Duodenal mucosa (tissue), 2 donors: ENCODE measurements at regions not wholly inside any gene's neighbourhood (a gene's known extent, or its start where the extent isn't known, plus 50 kb on each side); places are given as distances from the start of the nearest gene placed in this dataset.

ENCODE experiments used
- H3K27ac ChIP-seq: one replicate; pipeline ENCODE4 v1.7.0; 2013; ENCODE audit warnings: low read depth, low read length
- H3K27me3 ChIP-seq, 2 donors: one replicate each; pipeline ENCODE4 v1.7.0; 2013; ENCODE audit warnings: low read length in 2 of 2, control low read depth in 1 of 2; ENCODE audit not compliant: insufficient read depth in 2 of 2, control insufficient read depth in 1 of 2
- H3K36me3 ChIP-seq, 2 donors: one replicate each; pipeline ENCODE4 v1.7.0; 2013; ENCODE audit warnings: low read length in 2 of 2, control low read depth in 1 of 2; ENCODE audit not compliant: insufficient read depth in 2 of 2, control insufficient read depth in 1 of 2
- H3K4me1 ChIP-seq, 2 donors: one replicate each; pipeline ENCODE4 v1.7.0; 2013; ENCODE audit warnings: low read length in 2 of 2, control low read depth in 1 of 2; ENCODE audit not compliant: insufficient read depth in 2 of 2, control insufficient read depth in 1 of 2
- H3K4me3 ChIP-seq, 2 donors: one replicate each; pipeline ENCODE4 v1.7.0; 2013; ENCODE audit warnings: low read length in 2 of 2, low read depth in 1 of 2
- H3K9ac ChIP-seq, 2 donors: one replicate each; pipeline ENCODE4 v1.7.0; 2013; ENCODE audit warnings: low read length in 2 of 2, low read depth in 1 of 2
- H3K9me3 ChIP-seq, 2 donors: one replicate each; pipeline ENCODE4 v1.7.0; 2013; ENCODE audit warnings: low read length in 2 of 2, control low read depth in 1 of 2; ENCODE audit not compliant: control insufficient read depth in 1 of 2

GRCh38 chr20:60579941-60580515, 621.8 kb downstream of the CDH26 start:
- Histone ChIP-seq H3K4me3 (no peak overlapping the region), H3K9ac (no peak overlapping the region), H3K27ac (no peak overlapping the region), H3K36me3 (no peaks in the 10 kb centered on the region), H3K27me3 (no peaks in the 10 kb centered on the region), H3K4me1 (no peaks in the 10 kb centered on the region), H3K9me3 (no peaks in the 10 kb centered on the region)

DNA sequence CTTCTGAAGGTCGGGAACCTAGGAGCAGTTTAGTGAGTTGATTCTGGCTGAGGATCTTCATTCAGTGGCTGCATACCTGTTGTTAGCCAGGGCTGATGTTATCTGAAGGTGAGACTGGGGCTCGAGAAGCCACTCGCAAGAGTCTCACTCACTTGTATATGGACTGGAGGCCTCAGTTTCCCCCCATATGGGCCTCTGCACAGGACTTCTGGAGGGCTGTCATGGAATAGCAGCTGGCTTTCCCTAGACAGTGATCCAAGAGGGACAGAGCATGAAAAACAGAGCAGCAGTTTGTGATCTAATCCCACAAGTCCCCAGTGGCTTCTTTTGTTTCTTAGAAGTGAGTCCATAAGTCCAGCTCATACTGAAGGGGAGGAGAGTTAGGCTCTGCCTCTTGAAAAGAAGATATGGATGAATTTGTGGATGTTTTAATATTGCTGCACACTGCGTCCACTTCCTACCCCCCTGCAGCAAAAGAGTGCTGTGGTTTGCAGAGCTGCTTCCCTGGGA, 623.4 kb downstream of the CDH26 start:
- Histone ChIP-seq H3K9ac (no peak overlapping the region), H3K9me3 (peaks cover 0 to 1% of the 10 kb centered on the region in 2 donors), H3K4me3 (no peak overlapping the region), H3K36me3 (no peaks in the 10 kb centered on the region), H3K4me1 (no peaks in the 10 kb centered on the region), H3K27me3 (no peaks in the 10 kb centered on the region), H3K27ac (no peak overlapping the region)

GRCh38 chr20:60583741-60584140, 625.5 kb downstream of the CDH26 start:
- Histone ChIP-seq H3K9me3 (peaks cover 0 to 4% of the 10 kb centered on the region in 2 donors), H3K4me3 (no peak overlapping the region), H3K4me1 (no peaks in the 10 kb centered on the region), H3K27ac (no peak overlapping the region), H3K27me3 (no peaks in the 10 kb centered on the region), H3K36me3 (no peaks in the 10 kb centered on the region), H3K9ac (no peak overlapping the region)

GRCh38 chr20:60584221-60584620, 626.0 kb downstream of the CDH26 start:
- Histone ChIP-seq H3K9ac (no peak overlapping the region), H3K36me3 (no peaks in the 10 kb centered on the region), H3K9me3 (peaks cover 0 to 4% of the 10 kb centered on the region in 2 donors), H3K4me3 (no peak overlapping the region), H3K27ac (no peak overlapping the region), H3K27me3 (no peaks in the 10 kb centered on the region), H3K4me1 (no peaks in the 10 kb centered on the region)

DNA sequence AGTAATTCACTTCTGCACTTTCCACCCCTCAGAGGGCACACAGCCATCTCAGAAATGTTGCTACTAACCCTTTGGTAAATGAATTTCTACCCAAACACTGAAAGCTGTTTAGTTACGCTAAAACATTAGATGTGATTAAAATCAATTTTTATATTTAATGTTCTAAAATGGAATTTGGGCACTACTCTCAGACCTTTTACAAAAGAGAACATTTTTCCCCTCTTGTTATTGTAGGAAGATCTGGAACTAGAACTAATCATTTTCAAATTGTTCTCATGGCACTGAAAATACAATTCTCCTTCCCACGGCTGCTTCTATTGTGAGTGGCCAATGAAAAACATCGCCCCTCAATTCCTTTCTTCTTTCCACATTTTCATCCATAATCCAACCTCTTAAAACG, 627.4 kb downstream of the CDH26 start:
- Histone ChIP-seq H3K9ac (no peak overlapping the region), H3K27me3 (no peaks in the 10 kb centered on the region)

DNA sequence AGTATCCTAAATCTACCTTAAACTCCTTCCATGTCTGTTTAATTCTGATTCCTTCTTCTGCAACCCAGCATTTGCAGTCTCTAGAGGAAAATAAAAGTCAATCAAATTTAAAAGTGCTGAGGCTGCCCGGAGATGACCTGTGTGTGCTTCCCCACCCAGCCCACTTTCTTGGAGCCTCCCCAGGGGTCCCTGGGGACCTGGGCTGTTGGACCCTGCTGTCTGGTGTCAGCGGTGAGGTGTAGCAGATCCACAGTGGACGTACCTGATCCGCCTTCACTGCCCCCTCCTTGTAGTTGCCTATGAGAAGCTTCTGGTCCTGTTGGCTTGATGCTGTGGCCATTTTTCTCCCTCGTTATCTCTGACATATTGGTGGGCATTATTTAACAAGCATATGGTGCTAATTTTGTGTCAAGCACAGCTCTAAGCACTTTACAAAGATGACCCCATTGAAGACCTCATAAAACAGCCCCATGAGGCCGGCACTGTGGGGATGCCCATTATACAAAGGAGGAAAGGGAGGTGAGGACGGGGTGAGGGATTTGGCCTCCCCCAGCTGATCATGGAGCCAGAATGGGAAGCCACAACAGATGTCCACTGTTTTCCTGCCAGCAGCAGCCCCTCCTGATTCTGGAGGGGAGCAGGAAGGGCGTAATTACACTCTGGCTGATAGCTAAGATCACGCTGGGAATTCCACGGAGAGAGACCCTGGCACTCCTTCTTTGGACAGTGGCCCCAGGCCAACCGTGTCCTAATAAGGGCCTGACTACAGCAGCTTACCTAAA, 628.2 kb downstream of the CDH26 start:
- no peaks in the 10 kb centered on the region for H3K4me1 ChIP-seq
- no peaks in the 10 kb centered on the region for H3K27me3 ChIP-seq
- H3K27ac ChIP-seq, result no peak overlapping the region
- no peak overlapping the region for H3K4me3 ChIP-seq
- H3K9ac ChIP-seq, result no peak overlapping the region
- no peaks in the 10 kb centered on the region for H3K36me3 ChIP-seq
- peaks cover 0 to 4% of the 10 kb centered on the region in 2 donors for H3K9me3 ChIP-seq

More for the DNA sequence above, 627.4 kb downstream of the CDH26 start:
- Histone ChIP-seq H3K9me3 (peaks cover 0 to 4% of the 10 kb centered on the region in 2 donors), H3K27ac (no peak overlapping the region), H3K36me3 (no peaks in the 10 kb centered on the region), H3K4me3 (no peak overlapping the region), H3K4me1 (no peaks in the 10 kb centered on the region)

- H3K9me3 ChIP-seq, result peaks cover 0 to 4% of the 10 kb centered on the region in 2 donors
- H3K36me3 ChIP-seq, result no peaks in the 10 kb centered on the region
- H3K9ac ChIP-seq, result no peak overlapping the region
- no peak overlapping the region for H3K27ac ChIP-seq
- no peaks in the 10 kb centered on the region for H3K27me3 ChIP-seq
- H3K4me3 ChIP-seq, result no peak overlapping the region
- H3K4me1 ChIP-seq, result no peaks in the 10 kb centered on the region
These were observed 629.8 kb downstream of the CDH26 start for GRCh38 chr20:60587986-60588385.

GRCh38 chr20:60589623-60590022, 631.4 kb downstream of the CDH26 start:
- Histone ChIP-seq H3K9ac (no peak overlapping the region), H3K27ac (no peak overlapping the region), H3K36me3 (no peaks in the 10 kb centered on the region), H3K4me3 (no peak overlapping the region), H3K27me3 (no peaks in the 10 kb centered on the region), H3K4me1 (no peaks in the 10 kb centered on the region), H3K9me3 (peaks cover 0 to 4% of the 10 kb centered on the region in 2 donors)

GRCh38 chr20:60591172-60591799, 633.1 kb downstream of the CDH26 start:
- H3K36me3 ChIP-seq, result no peaks in the 10 kb centered on the region
- no peaks in the 10 kb centered on the region for H3K4me1 ChIP-seq
- no peak overlapping the region for H3K4me3 ChIP-seq
- no peak overlapping the region for H3K9ac ChIP-seq
- H3K27ac ChIP-seq, result no peak overlapping the region
- H3K9me3 ChIP-seq, result peaks cover 0 to 4% of the 10 kb centered on the region in 2 donors
- H3K27me3 ChIP-seq, result no peaks in the 10 kb centered on the region

DNA sequence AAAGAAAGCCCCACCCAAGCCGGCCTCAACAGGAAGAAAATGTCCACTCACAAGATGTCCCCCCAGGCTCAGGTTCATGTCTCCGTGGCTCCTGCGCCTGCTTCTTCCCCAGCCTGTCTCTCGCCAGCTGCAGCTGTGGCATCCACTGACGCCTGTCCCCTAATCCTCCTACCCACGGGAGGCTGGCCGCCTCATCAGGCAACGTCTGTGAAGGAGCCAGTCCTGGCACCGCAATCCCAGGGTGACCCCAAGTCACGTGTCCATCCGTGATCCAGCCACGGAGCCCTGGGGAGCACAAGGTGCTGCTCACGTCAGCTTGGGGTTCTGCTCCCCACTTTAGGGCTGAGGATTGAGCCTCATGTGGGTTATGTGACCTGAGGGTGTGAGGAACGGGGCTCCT, 640.3 kb downstream of the CDH26 start:
- Histone ChIP-seq H3K27ac (no peak overlapping the region), H3K27me3 (no peaks in the 10 kb centered on the region), H3K4me1 (no peaks in the 10 kb centered on the region), H3K36me3 (no peaks in the 10 kb centered on the region), H3K4me3 (no peak overlapping the region), H3K9ac (no peak overlapping the region), H3K9me3 (no peaks in the 10 kb centered on the region)
